Esophagus muscularis mucosa (tissue), 3 donors: ENCODE measurements at regions not wholly inside any gene's neighbourhood (a gene's known extent, or its start where the extent isn't known, plus 50 kb on each side); places are given as distances from the start of the nearest gene placed in this dataset.

Experiments
- CTCF ChIP-seq, 3 experiments: fragments of 200-600 bp in 2 of 3; fragments of 450-650 bp in 1 of 3; sonication (generic) in 2 of 3; IDR thresholded peaks; one replicate each; pipeline ENCODE4 v1.5.1; 2017 to 2019; ENCODE audit warnings: antibody characterized with exemption in 3 of 3, mild to moderate bottlenecking in 2 of 3, moderate library complexity in 1 of 3
- EP300 ChIP-seq: sonication (generic); formaldehyde crosslinking; IDR thresholded peaks from one replicate; pipeline ENCODE4 v1.6.1; 2017; ENCODE audit warnings: antibody characterized with exemption

DNA sequence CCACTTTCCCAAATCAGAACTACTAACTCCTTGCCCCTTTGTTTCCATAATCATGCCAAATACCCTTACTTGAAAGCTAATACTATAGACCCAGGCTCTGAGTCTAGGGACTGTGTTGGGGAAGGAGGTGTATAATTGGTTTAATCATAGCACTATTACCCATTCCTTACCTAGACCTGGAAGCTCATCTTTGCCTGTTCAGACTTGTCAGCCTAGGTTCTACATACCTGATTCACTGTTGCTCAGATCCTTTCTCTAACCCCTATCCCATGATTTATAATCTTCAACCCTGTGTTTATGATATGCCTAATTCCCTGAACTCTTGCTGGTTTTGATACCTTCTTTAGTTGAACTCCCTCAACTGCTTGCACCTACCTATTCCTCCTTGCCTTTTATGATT lies 123.1 kb upstream of the GRIA3 start:
- TF ChIP-seq CTCF (IDR thresholded peaks at IDR 0.05) (no peak), EP300 (no peak)
